Kidney (tissue), 13 donors: ENCODE measurements at regions not wholly inside any gene's neighbourhood (a gene's known extent, or its start where the extent isn't known, plus 50 kb on each side); places are given as distances from the start of the nearest gene placed in this dataset.

ENCODE experiments used
- DNase-seq, 5 donors: peaks; one replicate each; pipeline ENCODE4 v3.0.0-alpha.2; 2013 to 2020
- FAIRE-seq: peaks from 2 replicates; lab custom pipeline; 2012; peaks lifted over from hg19 to GRCh38; lab: Jason Lieb, UNC
- H3K27ac ChIP-seq, 2 donors: one replicate each; pipeline ENCODE4 v1.7.0; 2013; ENCODE audit warnings: low read depth in 2 of 2, low read length in 2 of 2, inconsistent platforms in 1 of 2
- H3K27me3 ChIP-seq: one replicate; pipeline ENCODE4 v1.7.1; 2013; ENCODE audit warnings: low read length, inconsistent platforms; ENCODE audit not compliant: control insufficient read depth, insufficient read depth
- H3K36me3 ChIP-seq, 3 donors: one replicate each; pipeline versions ENCODE4 v1.7.0 to v1.7.1; 2013; ENCODE audit warnings: low read length in 3 of 3, control low read depth in 1 of 3, inconsistent platforms in 1 of 3; ENCODE audit not compliant: insufficient read depth in 3 of 3, control insufficient read depth in 2 of 3
- H3K4me1 ChIP-seq, 3 donors: one replicate each; pipeline versions ENCODE4 v1.7.0 to v1.7.1; 2013; ENCODE audit warnings: low read length in 3 of 3, inconsistent platforms in 1 of 3, low read depth in 1 of 3; ENCODE audit not compliant: control insufficient read depth in 2 of 3, insufficient read depth in 2 of 3
- H3K4me3 ChIP-seq, 3 donors: one replicate each; pipeline versions ENCODE4 v1.7.0 to v1.8.1; 2013; ENCODE audit warnings: low read length in 3 of 3, control low read depth in 1 of 3, inconsistent platforms in 1 of 3
- H3K9ac ChIP-seq, 3 donors: one replicate each; pipeline versions ENCODE4 v1.7.0 to v1.7.1; 2013; ENCODE audit warnings: low read length in 3 of 3, control low read depth in 1 of 3, inconsistent platforms in 1 of 3
- H3K9me3 ChIP-seq, 3 donors: one replicate each; pipeline versions ENCODE4 v1.7.0 to v1.7.1; 2013; ENCODE audit warnings: low read length in 3 of 3, control low read depth in 1 of 3, inconsistent platforms in 1 of 3; ENCODE audit not compliant: control insufficient read depth in 2 of 3, insufficient read depth in 1 of 3
- intact Hi-C: fragments of 100-400 bp; cut with DNase I; formaldehyde crosslinking; loops from one replicate; pipeline ENCODE4 v1.11.1; 2022
- TF ChIP-seq, protein P1 (sequence below): IDR thresholded peaks from 3 replicates; pipeline ENCODE4 v1.5.1; 2012; ENCODE audit warnings: mild to moderate bottlenecking, moderate library complexity, borderline replicate concordance; ENCODE audit not compliant: insufficient read depth; ENCODE audit errors: extremely low read depth
- donor health status: control.
- donor health status: control.
- donor health status: control.
- donor health status: control.
- donor health status: control.
- donor health status: DM: yes; HTN: yes; CAD: no.
- donor health status: Normal renal cell carcinoma (clear cell type).

- H3K36me3 ChIP-seq, result no peaks in the 10 kb centered on the region
- H3K27ac ChIP-seq, result no peak overlapping the region
- DNase-seq (no peak), FAIRE-seq (no peak)
- TF ChIP-seq, protein P1, sequence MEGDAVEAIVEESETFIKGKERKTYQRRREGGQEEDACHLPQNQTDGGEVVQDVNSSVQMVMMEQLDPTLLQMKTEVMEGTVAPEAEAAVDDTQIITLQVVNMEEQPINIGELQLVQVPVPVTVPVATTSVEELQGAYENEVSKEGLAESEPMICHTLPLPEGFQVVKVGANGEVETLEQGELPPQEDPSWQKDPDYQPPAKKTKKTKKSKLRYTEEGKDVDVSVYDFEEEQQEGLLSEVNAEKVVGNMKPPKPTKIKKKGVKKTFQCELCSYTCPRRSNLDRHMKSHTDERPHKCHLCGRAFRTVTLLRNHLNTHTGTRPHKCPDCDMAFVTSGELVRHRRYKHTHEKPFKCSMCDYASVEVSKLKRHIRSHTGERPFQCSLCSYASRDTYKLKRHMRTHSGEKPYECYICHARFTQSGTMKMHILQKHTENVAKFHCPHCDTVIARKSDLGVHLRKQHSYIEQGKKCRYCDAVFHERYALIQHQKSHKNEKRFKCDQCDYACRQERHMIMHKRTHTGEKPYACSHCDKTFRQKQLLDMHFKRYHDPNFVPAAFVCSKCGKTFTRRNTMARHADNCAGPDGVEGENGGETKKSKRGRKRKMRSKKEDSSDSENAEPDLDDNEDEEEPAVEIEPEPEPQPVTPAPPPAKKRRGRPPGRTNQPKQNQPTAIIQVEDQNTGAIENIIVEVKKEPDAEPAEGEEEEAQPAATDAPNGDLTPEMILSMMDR, result no peak
- H3K27me3 ChIP-seq, result no peaks in the 10 kb centered on the region
- H3K4me3 ChIP-seq, result no peak overlapping the region
- peaks cover 0 to under 1% (median 0%) of the 10 kb centered on the region in 3 donors for H3K9me3 ChIP-seq
- intact Hi-C loops, result no loop called here
- H3K9ac ChIP-seq, result no peak overlapping the region
- H3K4me1 ChIP-seq, result no peaks in the 10 kb centered on the region
These were observed 248.7 kb downstream of the GPR37 start for GRCh38 chr7:124516911-124517310.

- TF ChIP-seq, protein P1, result no peak
These were observed 250.3 kb downstream of the GPR37 start for GRCh38 chr7:124515106-124515830.

DNA sequence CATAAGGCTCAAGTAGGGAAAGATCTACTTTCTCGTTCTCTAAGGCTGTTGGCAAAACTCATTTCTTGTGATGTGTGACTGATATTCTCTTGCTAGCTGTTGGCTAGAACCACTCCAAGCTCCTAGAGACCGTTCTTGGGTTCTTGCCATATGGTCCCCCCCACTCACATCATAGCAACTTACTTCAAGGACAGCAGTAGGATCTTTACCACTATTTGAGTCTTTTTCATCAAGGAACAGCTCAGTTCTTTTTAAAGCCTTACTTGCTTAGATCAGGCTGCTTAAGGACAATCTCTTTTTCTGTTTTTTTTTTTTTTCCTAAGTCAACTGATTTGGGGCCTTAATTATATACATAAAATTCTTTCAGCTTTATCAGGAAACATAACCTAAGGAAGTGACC lies 251.1 kb downstream of the GPR37 start:
- Histone ChIP-seq H3K9me3 (no peaks in the 10 kb centered on the region), H3K4me3 (no peak overlapping the region), H3K36me3 (no peaks in the 10 kb centered on the region), H3K9ac (no peak overlapping the region), H3K27me3 (no peaks in the 10 kb centered on the region), H3K4me1 (no peaks in the 10 kb centered on the region), H3K27ac (no peak overlapping the region)
- intact Hi-C loops, result no loop called here
- TF ChIP-seq, protein P1, result no peak
- DNase-seq (no peak), FAIRE-seq (no peak)

More at GRCh38 chr7:124515106-124515830, 250.3 kb downstream of the GPR37 start:
- intact Hi-C loops, result no loop called here
- Histone ChIP-seq H3K4me3 (no peak overlapping the region), H3K36me3 (no peaks in the 10 kb centered on the region), H3K4me1 (no peaks in the 10 kb centered on the region), H3K9ac (no peak overlapping the region), H3K27ac (no peak overlapping the region), H3K9me3 (no peaks in the 10 kb centered on the region), H3K27me3 (no peaks in the 10 kb centered on the region)
- DNase-seq (no peak), FAIRE-seq (no peak)

DNA sequence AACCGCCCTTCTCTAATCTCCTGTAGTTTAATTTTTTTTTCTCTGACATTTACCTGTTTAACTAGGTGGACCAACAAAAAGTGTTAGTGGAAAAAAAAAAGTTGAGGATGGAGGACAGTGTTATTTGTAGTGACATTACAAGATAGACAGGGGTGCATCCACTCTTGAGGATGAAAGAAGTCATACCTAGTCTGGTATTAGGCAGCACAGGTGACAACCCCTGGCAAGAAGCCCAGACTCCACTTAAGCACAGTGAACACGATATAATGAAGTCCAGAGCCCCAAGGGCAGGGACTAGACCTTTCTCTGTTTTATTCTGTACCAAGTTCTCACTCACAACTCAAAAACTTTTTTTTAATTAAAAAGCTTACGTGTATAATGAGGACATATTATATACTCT lies 268.4 kb downstream of the GPR37 start:
- Histone ChIP-seq H3K9me3 (no peaks in the 10 kb centered on the region), H3K4me3 (no peak overlapping the region), H3K9ac (no peak overlapping the region), H3K36me3 (no peaks in the 10 kb centered on the region), H3K27me3 (no peaks in the 10 kb centered on the region), H3K27ac (no peak overlapping the region), H3K4me1 (no peaks in the 10 kb centered on the region)
- TF ChIP-seq, protein P1, result no peak
- FAIRE-seq (no peak), DNase-seq (no peak)
- intact Hi-C loops, result no loop called here
